DMS153 treated with DMSO at 0.1 percent for 48 hours (cell line): ENCODE measurements at regions not wholly inside any gene's neighbourhood (a gene's known extent, or its start where the extent isn't known, plus 50 kb on each side); places are given as distances from the start of the nearest gene placed in this dataset.
"Not testable (repeated sequence)": the region's sequence is repeated elsewhere in the genome, so short reads cannot be mapped to it uniquely, and the experiment has no call there.

Source experiments
- DNase-seq: peaks from one replicate; lab custom pipeline; 2025; ENCODE audit not compliant: unreplicated experiment; lab: John Stamatoyannopoulos, UW

- no peak for DNase-seq
Observed at GRCh38 chr14:28635387-28635786, 131.2 kb upstream of the FOXG1 start.

GRCh38 chr14:28635816-28636215 lies 130.8 kb upstream of the FOXG1 start:
- not testable (repeated sequence) for DNase-seq

- DNase-seq = not testable (repeated sequence)
Observed at GRCh38 chr14:28641189-28641588, 125.4 kb upstream of the FOXG1 start.

GRCh38 chr14:28651148-28651547 lies 115.4 kb upstream of the FOXG1 start:
- DNase-seq = no peak

- DNase-seq = peak; percentile 74
Observed at GRCh38 chr14:28652782-28653181, 113.8 kb upstream of the FOXG1 start.

- no peak for DNase-seq
Observed at GRCh38 chr14:28653521-28653920, 113.1 kb upstream of the FOXG1 start.

- DNase-seq = no peak
Observed at GRCh38 chr14:28656704-28657255, 109.8 kb upstream of the FOXG1 start.

GRCh38 chr14:28661171-28661772 lies 105.3 kb upstream of the FOXG1 start:
- no peak for DNase-seq

GRCh38 chr14:28666961-28667360 lies 99.6 kb upstream of the FOXG1 start:
- no peak for DNase-seq

- peak; percentile 33 for DNase-seq
Observed at GRCh38 chr14:28671425-28671824, 95.2 kb upstream of the FOXG1 start.

GRCh38 chr14:28673056-28673455 lies 93.5 kb upstream of the FOXG1 start:
- no peak for DNase-seq

GRCh38 chr14:28676479-28676878 lies 90.1 kb upstream of the FOXG1 start:
- no peak for DNase-seq

GRCh38 chr14:28677381-28677780 lies 89.2 kb upstream of the FOXG1 start:
- no peak for DNase-seq

GRCh38 chr14:28678887-28679286 lies 87.7 kb upstream of the FOXG1 start:
- no peak for DNase-seq

GRCh38 chr14:28681681-28682080 lies 84.9 kb upstream of the FOXG1 start:
- DNase-seq = no peak

- no peak for DNase-seq
Observed at GRCh38 chr14:28690029-28690692, 76.4 kb upstream of the FOXG1 start.

- DNase-seq = no peak
Observed at GRCh38 chr14:28695109-28695508, 71.5 kb upstream of the FOXG1 start.

GRCh38 chr14:28701733-28702132 lies 64.9 kb upstream of the FOXG1 start:
- DNase-seq = no peak

GRCh38 chr14:28703482-28703881 lies 63.1 kb upstream of the FOXG1 start:
- DNase-seq = no peak

- no peak for DNase-seq
Observed at GRCh38 chr14:28704153-28704552, 62.4 kb upstream of the FOXG1 start.

- DNase-seq = no peak
Observed at GRCh38 chr14:28707814-28708213, 58.8 kb upstream of the FOXG1 start.

- DNase-seq = no peak
Observed at GRCh38 chr14:28709571-28710305, 56.8 kb upstream of the FOXG1 start.
